RCC 7860 (cell line): ENCODE measurements at regions not wholly inside any gene's neighbourhood (a gene's known extent, or its start where the extent isn't known, plus 50 kb on each side); places are given as distances from the start of the nearest gene placed in this dataset.
A peak's percentile ranks its signal among the peaks of the same experiment; 100 is the strongest.
"Not testable (repeated sequence)": the region's sequence is repeated elsewhere in the genome, so short reads cannot be mapped to it uniquely, and the experiment has no call there.

Experiments used
- DNase-seq: peaks from one replicate; pipeline ENCODE4 v3.0.0-alpha.2; 2015; ENCODE audit warnings: low spot score
- FAIRE-seq: peaks from 2 replicates; lab custom pipeline; 2012; peaks lifted over from hg19 to GRCh38; lab: Jason Lieb, UNC

DNA sequence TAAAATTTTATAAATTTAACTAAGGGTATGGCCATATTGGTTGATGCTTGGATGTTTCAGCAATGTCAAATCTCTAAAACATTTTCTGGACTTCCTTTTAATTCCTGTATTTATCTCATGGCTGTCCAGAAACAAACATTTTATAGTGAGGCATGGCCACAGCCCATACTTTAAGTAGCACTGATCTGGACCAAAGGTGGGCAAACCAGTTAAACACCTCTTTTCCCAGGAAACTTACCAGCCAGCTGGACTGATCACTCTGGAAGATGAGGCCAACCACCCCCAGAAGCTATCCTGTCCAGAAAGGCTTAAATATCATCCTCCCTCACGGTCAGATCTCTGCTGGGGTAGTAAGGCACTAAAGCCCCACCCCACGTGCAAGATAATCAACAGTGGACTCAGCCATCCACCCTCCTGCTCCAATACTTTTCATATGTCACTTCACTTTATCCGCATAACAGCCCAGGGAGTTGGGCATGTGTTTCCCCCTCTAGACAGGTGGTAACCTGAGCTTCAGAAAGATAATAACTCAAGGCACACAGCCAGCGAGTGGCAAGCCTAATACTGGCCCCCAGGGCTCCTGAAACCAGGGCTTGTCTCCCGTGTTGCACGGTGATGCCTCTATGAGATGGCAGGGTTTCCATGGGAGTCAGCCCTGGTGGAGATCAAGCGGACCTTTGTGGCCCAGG is 120.5 kb upstream of the NGF start:
- FAIRE-seq (no peak), DNase-seq (no peak)

GRCh38 chr1:115457289-115457688 is 119.2 kb upstream of the NGF start:
- peak; percentile 20 for DNase-seq

DNA sequence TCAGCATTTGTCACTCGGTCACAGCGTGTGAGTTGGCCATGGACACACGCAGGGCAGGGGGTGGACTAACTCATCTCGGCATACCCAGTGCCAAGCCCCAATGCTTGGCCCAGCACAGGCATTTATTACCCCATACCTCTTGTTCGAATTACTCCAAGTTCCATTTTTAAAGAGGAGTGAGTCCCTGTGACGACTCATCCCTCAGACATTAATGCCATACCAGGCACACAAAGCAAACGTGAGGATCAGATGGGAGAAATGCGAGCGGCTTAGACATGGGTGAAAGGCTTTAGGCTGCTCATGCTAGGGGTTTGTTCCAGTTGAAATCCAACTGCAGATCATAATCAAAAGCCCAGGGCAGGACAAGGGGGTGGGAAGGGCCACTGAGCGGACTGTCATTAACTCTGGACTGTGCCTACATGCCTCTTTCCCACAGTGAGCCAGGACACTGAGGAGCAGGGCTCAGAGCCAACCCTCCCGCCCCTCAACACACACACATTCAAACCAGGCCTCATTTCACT is 118.5 kb upstream of the NGF start:
- peak; percentile 91 for FAIRE-seq
- peak; percentile 76 for DNase-seq

More at GRCh38 chr1:115457289-115457688, 119.2 kb upstream of the NGF start:
- no peak for FAIRE-seq

DNA sequence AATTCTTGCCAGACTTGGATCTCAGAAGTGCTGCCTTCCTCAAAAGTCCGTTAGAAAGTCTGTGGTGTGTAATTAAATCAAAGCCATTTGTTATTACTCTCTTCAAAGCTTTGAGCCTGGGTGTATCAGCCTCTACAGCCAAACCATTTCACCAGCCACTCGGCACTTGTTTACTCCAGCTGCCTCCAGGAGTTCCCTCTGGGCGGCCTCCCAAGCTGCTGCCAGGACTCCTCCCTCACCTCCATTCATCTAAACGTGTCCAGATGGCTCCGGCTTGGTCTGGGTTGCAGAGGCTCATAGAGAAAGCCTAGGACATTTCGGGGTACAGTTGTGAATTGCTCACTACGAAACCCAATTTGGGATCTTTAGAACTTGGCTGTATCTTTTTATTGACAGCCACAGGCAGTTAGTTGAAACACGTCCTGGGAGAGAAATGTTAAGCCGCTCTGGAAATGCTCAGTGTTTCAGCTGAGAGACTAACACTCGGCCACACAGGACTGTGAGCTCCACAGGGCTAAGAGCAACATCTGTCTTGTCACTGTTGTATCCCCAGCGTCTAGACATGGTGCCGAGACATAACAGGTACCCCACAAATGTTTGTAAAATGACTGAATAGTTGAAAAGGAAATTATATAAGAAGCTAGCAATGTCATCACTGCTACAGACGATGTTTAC is 116.9 kb upstream of the NGF start:
- DNase-seq: no peak
- no peak for FAIRE-seq

- FAIRE-seq (no peak), DNase-seq (peak; percentile 29)
Observed at GRCh38 chr1:115453666-115454065, 115.6 kb upstream of the NGF start.

GRCh38 chr1:115452600-115453329 is 114.7 kb upstream of the NGF start:
- DNase-seq (peak; percentile 72), FAIRE-seq (peak; percentile 62)

DNA sequence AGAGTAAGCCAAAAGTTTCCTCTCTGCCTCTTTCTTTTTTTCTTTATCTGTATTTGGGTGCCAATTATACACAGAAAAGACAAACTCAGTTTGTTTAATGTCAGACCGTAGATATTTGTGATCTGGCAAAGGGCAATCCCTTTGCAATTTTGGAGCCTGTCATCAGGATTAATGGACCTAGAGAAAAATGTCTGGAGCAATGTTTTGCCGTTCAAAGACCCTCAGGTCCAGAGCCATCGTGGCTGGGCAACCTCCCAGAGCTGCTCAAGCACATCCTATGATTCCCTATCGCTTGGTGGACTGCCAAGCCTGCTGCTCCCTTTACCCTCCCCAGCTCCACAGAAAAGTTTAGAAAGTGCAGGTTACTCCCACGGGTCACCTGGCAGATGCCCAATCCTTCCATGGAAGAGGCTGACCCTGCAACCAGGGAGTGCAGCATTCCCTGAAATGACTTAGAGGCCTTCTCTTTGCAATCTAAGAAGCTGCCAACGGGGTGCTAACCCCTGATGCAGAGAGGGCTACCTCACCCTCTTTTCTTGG is 112.5 kb upstream of the NGF start:
- DNase-seq: peak; percentile 76

DNA sequence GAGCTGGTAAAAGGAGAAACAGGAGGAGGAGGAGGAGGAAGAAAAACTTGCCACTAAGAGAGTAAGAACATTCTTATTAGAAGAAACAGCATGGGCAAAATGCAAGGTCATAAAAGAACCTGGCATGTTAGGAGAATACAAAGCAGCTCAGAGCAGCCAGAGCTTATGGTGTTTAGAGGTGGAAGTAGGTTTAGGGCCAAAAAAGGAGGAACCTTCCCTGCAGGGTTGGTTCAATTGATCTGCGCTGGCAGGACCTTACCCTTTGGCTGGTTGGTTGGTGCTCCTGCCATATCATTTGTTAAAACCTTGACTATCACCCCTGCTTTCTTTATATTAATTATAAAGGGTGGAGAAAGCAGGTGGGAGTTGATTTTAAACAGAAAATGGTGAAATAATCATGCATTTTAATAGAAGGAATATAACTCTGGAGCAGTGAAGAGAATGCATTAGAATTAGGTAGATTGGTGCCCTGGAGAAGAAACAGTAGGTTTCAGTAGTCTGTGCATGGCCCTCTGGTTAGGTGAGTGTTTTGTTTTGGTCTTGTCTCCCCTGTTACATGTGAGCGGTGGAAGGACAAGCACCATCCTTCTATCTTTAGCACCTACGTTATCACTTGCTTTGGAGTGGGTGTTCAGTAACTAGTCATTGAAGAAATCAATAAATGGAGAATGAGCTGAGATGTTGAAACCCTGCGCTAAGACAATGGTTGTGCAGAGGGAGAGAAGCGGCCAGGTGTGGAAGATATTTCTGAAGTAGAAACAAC is 110.4 kb upstream of the NGF start:
- no peak for FAIRE-seq
- DNase-seq: no peak

More for the DNA sequence above, 112.5 kb upstream of the NGF start:
- peak; percentile 91 for FAIRE-seq

- FAIRE-seq (peak; percentile 76), DNase-seq (peak; percentile 39)
Observed at GRCh38 chr1:115447672-115448071, 109.6 kb upstream of the NGF start.

DNA sequence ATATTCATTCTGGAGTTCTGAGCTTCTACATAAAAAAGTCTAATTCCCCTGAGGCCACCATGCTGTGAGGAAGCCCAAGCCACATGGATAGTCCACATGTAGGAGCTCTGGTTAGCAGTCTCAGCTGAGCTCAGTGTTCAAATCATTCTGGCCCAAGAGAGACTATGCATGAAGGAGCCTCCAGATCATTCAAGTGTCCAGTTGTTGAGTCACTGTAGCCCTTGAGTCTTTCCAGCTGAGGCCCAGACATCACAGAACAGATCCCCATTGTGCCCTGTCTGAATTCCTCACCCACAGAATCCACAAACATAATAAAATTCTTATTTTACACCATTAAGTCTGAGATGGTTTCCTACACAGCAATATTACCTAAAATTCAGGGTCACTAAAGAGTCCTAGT is 107.0 kb upstream of the NGF start:
- DNase-seq (peak; percentile 51), FAIRE-seq (peak; percentile 44)

GRCh38 chr1:115440733-115441132 is 102.7 kb upstream of the NGF start:
- FAIRE-seq (no peak), DNase-seq (no peak)

GRCh38 chr1:115439520-115439919 is 101.5 kb upstream of the NGF start:
- DNase-seq, FAIRE-seq: not testable (repeated sequence)

DNA sequence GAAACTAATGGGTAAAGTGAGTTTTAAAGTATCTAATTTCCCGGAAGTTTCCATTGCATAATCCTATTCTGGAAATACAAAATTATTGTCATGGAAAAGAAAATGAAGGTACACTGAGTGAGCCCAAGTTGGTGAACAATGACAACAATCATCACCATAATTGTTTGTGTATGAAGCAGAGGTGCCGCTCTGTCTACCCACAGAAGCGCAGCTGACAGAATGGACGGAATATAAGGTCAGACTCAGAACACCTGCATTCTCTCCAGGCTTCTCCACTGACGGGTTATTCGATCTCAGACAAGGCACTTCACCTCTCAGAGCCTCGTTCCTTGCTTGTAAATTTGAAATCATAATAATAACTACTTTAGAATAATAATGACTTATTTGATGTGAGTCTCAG is 99.1 kb upstream of the NGF start:
- DNase-seq: no peak
- no peak for FAIRE-seq

DNA sequence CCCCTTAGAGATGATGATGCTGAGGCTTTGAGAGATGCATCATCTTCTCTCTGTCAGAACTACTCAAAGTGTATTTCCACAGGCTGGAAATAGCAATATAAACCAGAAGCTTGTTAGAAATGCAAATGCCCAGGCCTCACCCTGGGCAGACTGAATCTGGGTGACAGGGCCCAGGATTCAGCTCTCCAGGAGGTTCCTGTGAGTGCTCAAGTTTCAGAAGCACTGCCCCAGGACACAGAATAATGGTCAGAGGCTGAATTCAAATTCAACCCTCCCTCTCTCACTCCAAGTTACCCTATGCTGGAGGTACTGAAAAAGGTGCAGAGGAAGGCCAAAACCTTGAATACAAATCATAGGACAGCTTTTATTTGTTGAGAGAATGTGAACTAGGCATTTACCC is 98.5 kb upstream of the NGF start:
- DNase-seq (no peak), FAIRE-seq (no peak)

DNA sequence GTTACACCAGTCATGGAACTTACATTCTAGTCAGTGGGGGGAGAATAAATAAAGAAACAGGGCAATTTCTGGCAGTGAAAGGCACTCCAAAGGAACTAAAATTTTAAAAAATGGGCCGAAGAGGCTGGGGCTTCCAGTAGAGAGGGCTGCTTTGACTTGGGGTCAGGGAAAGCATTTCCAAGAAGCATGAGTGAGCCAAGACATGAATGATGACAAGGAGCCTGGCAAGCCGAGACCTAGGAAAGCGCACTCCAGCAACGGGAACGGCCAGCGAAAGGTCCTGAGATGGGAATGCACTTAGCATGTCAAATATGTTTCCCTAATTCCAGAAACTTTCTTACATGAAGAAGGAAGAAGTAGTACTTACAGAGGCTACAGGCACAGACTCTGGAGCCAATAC is 95.4 kb upstream of the NGF start:
- FAIRE-seq (no peak), DNase-seq (no peak)

GRCh38 chr1:115432061-115432460 is 94.0 kb upstream of the NGF start:
- DNase-seq (no peak), FAIRE-seq (no peak)

- peak; percentile 96 for FAIRE-seq
- DNase-seq: peak; percentile 100
Observed at GRCh38 chr1:115430441-115431158, 92.6 kb upstream of the NGF start.

GRCh38 chr1:115429884-115430283 is 91.8 kb upstream of the NGF start:
- FAIRE-seq (peak; percentile 74), DNase-seq (peak; percentile 88)

DNA sequence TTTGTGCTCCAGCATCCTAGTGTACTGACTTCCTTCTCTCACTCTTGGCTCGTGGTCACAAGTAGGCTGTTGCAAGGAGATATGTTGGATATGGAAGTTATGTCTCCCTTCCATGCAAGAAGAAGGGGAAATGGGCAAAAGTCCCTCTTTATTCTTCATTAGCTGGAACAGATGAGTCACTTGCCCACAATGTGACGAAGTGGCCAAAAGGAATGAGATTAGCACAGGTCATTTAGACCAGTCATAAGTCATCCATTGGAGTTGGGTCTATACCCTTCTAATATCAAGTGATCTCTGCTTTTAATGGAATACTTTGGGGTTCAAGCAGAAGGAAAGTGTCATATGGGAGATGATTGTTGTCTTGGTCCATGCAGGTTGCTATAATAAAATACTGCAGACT is 91.2 kb upstream of the NGF start:
- FAIRE-seq (no peak), DNase-seq (peak; percentile 92)

DNA sequence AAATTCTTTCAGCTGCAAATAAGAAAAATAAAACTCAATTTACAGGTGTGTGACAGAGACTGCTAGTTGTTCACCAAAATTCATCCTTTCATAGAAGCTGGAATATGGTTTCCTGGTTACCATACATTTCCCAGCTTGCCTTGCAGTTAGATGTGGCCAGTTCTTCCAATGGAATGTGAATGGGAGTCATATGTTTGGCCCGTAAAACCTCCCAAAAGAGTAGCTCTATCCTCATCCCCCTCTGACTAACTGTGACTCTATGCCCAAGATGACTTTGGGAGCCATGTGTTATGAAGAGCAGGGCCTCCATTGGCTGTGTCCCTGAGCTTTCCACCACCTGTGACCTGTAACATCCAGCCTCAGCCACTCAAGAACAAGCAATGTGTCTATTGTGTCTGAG is 90.6 kb upstream of the NGF start:
- FAIRE-seq: no peak

More for the DNA sequence above, 90.6 kb upstream of the NGF start:
- DNase-seq: peak; percentile 92
